Activated T-cell treated with anti-CD3 and anti-CD28 coated beads, Interleukin-2, amount 50 U/mL, for 48 hours (primary cell): ENCODE measurements at regions not wholly inside any gene's neighbourhood (a gene's known extent, or its start where the extent isn't known, plus 50 kb on each side); places are given as distances from the start of the nearest gene placed in this dataset.
"Not testable (repeated sequence)": the region's sequence is repeated elsewhere in the genome, so short reads cannot be mapped to it uniquely, and the experiment has no call there.

Experiments
- DNase-seq, 2 experiments: peaks; one replicate each; pipeline ENCODE4 v3.0.0-alpha.2; 2020

DNA sequence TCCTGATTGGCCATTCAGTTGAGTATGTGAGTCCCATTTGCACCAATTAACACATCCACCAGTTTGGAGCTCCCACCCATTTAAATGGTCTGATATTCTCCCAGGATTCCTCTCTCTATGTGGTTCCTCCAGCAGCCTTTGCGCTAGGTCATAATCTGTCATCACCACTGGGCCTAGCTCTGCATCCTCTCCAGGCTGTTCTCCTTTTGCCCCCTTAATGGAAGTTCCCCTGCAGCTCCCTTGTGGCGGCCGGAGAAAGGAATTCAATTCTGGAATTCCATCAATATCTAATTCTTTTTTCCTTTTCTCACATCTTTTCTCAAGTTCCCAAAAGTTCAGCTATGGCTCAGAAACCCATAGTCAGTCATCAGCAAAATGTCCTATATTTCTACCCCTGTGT is 2184.4 kb upstream of the AGA start:
- DNase-seq = no peak

DNA sequence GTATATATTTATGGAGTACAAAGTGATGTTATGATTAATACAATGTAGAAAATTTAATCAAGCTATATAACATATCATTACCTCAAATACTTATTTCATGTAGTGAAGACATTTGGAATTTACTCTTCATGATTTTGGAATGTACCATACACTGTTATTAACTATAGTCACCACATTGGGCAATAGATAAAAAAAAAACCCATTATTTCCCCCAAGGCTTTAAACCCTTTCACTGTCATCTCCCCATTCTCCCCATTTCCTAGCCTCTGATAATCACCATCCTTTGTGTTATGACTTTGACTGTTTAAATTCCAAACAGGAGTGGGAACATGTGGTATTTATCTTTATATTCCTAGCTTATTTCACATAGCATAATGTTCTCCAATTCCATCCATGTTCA is 2189.1 kb upstream of the AGA start:
- DNase-seq = no peak

DNA sequence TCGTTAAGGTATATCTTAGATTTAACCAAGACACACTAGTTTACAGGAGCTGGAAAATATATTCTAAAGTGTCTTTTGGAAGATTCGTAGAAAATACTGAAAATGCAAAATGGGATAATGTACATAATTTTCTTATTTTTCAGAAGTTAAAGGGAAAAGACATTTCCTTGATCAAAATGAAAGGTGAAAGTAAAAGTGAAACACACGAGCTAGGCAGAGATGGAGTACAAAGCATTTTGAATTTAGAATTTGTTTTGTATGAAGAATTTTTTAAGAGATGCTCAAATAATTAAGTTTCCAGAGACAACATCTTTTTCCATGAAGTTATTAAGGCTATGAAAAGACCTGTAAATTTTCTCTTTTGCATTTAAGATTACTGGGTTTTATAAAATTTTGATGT is 2192.6 kb upstream of the AGA start:
- DNase-seq = no peak

DNA sequence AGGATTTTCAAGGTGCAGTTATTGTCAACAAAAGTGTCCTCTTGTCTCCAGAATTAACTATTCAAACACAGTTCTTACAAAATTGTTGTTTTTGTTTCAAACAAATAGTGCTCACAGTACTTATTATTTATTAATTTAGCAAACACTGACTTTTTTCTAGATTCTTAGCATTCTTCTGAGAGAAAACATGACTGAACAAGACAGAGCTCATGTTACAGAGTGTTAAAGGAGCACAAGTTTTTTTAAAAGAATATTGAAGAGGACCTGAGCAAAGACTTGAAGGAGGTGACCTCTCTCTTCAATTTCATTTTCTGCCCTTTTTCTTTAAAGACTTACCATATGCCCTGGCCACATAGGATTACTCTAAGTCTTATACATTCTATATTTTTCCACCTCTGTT is 2220.3 kb upstream of the AGA start:
- DNase-seq = no peak

DNA sequence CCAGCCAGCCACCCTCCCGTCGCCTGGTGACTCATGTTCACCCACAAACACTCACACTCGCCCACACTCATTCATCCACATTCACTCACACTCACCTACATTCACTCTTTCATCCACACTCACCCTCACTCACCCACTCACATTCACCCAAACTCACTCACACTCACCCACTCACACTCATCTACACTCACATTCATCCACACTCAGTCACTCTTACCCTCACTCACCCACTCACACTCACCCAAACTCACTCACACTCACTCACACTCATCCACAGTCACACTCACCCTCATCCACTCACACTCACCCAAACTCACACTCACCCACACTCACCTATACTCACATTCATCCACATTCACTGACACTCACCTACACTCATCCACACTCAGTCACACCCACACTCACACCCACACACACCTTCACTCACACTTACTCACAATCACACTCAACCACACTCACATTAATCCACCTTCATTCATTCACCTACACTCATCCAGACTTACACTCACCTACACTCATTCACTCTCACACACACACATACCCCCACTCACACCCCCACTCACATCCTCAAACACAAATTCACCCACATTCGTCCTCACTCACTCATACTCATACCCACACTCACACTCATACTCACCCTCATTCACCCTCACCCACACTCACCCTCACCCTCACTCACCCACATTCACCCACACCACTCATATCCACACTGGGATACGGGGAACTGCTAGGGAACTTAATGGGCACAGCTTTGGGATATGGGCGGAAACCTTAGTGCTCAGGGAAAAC is 2221.6 kb upstream of the AGA start:
- DNase-seq = no peak

DNA sequence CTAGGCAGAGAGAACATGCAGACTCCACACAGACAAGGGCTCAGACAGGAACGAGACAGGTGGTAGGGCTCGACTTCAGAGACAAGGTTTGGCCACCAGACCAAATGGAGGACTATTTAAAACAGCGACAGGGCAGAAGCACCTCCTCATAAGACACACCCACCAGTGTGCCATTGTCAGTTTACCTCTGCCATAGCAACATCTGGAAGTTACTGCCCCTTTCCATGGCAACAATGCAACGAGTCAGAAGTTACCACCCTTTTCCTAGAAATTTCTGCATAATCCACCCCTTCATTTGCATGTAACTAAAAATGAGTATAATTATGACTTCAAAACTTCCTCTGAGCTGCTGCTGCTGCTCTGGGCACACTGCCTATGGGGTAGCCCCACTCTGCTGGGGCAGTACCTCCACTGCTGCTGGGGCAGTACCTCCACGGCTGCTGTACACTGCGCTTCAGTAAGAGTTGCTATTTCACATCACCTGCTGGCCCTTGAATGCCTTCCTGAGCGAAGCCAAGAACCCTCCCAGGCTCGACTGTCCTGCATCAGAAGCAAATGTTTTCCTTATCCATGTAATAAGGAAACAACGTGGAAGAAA is 2222.3 kb upstream of the AGA start:
- no peak for DNase-seq

DNA sequence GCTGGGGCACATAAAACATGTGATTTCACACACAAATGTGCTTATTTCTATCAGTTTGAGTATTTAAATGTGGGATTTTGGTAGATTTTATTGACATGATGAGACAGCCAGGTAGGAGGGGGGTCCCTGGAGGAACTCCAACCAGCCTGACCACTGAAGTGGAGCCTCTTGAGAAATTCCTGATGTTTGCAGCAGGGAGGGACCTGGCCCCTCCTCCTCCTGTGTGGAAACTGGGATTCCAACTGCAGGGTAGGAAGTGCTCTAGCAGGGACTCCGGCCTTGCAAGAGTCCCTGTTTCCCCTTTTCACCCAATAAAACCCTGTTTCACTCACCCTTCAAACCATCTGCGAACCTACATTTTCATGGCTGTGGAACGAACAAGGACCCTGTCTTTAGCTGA is 2224.0 kb upstream of the AGA start:
- no peak for DNase-seq

DNA sequence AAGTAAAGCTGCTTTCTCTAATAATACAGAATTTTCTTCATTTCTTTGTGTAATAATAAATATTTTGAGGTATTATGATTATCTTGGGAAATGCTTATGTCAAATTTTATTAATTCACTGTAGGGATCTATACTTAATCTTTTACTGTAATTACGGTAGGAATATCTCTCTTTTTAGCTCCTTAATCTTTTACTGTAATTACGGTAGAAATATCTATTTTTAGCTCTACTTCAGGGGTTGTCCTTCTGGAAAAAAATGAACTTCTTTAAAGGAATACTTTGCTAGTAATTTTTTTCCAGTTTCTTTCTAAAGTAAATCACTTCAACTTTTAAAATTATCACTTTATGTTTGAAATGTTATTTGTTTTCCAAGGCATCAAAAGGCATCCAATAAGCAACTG is 2229.4 kb upstream of the AGA start:
- DNase-seq = no peak

DNA sequence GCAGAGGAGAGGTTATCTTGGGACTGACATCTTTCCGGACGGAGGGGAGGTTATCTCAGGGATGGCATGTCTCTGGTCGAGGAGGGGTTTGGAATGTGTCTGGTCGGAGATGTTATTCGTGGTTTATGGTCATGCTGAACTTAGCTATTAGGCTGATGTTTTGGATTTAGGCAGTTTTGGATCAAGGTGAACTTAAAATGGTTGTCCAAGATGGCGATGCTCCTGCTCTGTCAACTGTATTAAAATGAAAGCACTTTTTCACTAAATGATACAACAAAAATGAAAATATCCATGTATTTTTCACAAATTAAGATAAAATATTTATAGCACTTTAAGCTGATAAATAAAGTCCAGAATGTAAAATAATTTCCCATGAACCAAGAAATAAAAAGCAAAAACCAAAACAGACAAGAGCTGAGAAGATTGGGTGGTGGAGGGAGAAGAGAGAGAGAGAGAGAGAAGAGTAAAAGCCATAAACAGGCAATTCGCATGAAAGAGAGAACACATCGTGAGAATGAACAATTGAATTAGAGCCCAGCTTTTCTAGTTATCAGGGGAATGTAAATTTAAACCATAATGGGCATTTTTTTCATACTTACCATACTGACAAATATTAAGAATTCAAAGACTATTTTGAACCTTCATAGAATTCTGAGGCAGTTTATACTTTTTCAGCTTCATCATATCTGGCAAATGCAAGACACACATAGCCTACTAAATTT is 2236.0 kb upstream of the AGA start:
- DNase-seq = no peak

DNA sequence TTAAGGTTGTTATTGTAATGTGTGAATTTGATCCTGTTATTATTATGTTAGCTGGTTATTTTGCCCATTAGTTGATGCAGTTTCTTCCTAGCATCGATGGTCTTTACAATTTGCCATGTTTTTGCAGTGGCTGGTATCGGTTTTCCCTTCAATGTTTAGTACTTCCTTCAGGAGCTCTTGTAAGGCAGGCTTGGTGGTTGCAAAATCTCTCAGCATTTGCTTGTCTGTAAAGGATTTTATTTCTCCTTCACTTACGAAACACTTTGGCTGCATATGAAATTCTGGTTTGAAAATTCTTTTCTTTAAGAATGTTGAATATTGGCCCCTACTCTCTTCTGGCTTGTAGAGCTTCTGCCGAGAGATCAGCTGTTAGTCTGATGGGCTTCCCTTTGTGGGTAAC is 2241.4 kb upstream of the AGA start:
- not testable (repeated sequence) for DNase-seq

DNA sequence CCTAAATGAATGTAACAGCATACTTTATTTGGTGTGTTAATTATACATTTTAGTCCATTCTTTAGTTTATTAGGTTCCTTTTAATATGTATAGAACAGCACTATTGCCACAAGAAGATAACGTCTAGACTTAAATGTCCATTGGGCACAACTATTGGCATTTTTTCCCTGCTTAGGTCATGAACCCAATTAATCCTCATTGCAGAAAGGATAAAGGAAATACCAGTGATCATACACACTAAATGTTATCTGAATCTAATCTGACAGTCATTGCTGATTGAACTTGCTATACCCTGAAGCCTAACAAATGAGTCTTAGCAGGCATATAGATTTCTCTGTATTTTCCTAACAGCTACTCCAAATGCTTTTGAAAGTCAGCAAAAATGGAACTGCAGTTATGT is 2250.0 kb upstream of the AGA start:
- DNase-seq = no peak

DNA sequence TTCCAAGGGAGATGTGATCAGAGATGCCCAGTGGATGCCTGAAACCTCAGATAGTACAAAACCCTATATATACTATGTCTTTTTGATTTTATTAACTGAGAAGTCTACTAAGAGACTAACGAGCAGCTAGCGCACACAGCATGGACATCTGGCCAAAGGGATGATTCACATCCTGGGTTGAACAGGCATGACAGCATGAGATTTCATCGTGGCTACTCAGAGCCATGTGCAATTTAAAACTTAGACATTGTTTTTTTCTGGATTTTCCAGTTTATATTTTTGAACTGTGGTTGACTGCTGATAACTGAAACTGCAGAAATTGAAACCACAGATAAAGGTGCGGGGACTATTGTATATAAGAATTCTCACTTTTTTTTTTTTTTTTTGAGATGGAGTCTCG is 2252.9 kb upstream of the AGA start:
- no peak for DNase-seq

DNA sequence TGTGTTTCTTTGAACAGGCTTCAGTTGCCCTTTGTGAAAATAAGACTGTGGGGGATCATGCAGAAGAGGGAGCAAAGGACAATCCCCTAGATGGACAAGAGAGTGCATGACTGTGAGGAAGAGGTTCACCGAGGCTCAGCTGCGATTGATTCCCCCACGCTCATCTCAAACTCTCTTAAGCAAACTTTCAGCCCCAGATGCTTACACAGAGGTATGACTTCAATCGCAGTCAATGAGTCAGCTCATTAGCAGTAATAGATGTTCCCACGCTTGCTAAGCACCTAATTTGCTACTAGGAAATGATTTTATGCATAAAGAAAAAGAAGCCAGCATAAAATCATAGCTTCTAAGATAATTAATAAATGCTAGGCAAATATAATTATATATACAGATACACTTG is 2256.1 kb upstream of the AGA start:
- DNase-seq = no peak

DNA sequence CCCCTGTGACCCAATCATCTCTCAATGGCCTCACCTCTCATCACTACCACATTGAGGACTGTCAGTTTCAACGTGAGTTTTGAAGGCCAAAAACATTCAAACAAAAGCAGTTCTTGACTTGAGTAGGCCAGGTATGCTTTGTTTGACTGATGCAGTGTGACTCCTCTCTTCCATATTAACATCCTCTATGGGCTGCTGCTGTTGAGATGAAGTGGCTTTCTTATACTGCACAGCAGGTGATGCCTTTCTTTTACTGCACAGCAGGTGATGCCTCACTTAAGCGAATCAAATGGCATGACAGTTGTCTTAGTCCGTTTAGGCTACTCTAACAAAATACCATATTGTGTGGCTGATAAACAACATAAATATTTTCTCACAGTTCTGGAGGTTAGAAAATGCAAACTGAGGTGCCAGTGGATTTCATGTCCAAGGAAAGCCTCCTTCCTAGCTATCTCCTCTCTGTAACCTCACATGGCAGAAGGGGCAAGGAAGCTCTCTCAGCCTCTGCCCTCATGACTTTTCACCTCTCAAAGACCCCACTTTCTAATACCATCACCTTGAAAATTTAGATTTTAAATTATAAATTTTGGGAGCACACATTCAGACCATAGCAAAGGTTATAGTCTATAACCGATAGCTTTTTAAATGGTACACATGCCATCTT is 2267.9 kb upstream of the AGA start:
- DNase-seq = no peak

DNA sequence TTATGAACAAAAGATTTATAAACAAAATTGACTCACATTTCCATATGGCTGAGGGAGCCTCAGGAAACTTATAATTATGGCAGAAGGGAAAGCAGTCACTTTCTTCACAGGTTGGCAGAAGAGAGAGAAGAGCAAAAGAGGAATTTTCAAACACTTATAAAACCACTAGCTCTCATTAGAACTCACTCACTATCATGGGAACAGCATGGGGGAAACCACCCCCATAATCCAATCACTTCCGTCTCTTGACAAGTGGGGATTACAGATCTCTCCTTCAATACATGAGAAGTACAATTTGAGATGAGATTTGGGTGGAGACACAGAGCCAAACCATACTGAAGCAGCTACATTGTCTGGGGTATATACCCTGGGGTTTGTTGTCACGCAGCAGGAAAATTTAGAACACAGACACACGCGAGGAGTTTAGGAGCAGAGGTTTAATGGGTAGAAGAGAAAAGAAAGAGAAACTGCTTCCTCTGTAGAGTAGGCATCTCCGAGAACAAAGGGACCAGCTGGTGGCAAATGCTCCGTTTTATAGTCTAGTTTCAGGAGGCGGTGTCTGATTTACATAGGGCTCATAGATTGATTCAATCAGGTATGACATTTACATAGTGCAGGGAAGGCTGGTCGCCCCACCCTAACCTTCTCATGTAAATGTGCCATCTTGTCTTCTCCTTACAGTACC is 2277.7 kb upstream of the AGA start:
- DNase-seq = no peak

DNA sequence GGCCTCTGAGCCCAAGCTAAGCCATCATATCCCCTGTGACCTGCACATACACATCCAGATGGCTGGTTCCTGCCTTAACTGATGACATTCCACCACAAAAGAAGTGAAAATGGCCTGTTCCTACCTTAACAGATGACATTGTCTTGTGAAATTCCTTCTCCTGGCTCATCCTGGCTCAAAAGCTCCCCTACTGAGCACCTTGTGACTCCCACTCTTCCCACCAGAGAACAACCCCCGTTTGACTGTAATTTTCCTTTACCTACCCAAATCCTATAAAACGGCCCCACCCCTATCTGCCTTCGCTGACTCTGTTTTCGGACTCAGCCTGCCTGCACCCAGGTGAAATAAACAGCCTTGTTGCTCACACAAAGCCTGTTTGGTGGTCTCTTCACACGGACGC is 2284.3 kb upstream of the AGA start:
- DNase-seq = not testable (repeated sequence)

DNA sequence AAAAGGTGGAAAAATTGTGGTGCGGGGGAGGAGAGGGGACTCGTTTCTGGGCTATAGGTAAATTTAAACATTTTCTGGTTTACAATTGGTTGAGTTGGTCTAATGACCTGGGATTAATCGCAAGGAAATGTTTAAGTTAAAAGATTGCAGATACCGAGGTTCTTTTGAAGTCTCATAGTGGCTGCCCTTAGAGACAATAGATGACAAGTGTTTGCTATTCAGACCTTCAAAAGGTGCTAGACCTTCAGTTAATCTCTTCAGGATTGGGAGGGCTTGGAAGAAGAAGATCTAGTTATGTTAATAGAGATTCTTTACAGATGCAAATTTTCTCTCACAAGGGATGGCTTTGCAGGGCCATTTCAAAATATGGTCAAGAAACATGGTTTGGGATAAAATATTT is 2286.1 kb upstream of the AGA start:
- no peak for DNase-seq

DNA sequence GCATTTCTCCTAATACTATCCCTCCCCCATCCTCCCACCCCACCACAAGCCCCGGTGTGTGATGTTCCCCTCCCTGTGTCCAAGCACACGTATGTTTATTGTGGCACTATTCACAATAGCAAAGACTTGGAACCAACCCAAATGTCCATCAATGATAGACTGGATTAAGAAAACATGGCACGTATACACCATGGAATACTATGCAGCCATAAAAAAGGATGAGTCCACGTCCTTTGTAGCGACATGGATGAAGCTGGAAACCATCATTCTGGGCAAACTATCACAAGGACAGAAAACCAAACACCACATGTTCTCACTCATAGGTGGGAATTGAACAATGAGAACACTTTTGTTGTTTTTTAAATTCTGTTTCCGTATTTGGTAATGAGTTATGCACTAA is 2294.6 kb upstream of the AGA start:
- DNase-seq = not testable (repeated sequence)

DNA sequence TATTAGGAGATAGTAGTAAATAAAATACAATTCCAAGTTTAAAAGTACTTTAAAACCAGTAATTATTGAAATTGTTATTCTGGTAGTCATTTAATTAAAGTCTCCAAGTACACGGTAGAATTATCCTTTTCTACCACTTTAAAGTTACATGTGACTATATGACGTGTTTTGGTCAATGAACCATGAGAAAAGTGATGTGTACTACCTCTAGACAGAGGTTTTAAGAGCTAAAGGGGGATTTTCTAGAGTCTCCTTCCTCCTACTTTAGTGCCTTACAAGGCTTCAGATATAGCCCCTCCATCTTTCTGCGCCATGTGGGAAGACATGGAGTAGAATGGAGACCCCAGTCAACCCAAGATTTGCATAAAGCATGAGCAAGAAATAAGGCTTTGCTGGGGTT is 2296.6 kb upstream of the AGA start:
- DNase-seq = no peak

DNA sequence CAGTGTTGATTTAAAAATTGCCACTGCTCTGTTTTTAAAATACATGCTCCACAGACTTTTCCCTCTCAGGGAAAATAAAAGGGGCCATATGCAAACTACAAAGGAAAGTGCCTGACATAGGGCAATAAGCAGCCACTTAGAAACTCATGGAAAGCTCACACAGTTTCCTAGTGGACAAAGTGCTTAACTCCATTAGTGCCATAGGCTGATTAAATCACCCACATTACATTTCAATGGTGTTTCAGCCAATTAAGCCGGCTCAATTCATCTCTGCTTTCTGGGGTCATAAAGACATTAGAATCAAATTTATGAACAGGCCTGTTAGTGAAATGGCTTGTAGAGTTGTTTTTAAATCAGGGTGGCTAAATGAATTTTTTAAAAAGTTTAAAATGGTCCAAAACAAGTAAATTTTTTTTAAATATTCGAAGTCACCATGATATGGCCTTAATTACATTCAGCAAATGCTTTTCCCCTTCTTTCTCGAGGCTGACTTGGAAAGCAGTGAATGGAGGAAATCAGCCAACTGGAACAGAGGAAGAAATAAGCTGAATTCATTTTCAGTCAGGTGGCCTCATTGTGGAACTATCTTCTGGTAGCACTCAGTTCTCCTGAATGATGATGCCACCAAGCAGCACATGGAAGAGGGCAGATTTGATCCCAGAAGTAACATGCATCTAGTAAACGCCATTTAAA is 2305.1 kb upstream of the AGA start:
- DNase-seq = no peak

DNA sequence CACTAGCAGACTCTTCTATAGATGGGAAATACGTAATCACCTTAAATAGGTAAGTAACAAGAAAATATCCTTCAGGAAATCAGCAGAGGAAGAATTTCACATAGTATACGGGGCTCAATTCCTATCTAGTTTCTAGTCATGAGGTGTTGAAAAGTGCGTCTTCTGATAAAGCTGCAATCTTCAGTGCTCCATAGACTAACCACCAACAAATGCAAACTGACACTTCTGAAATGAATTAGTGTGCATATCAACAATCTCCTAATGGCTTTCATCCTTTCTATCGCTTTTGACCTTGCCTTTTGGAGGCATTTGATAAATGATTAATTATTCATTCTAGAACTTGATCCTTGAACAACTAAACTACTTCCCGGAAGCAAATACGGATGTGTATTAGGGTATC is 2306.6 kb upstream of the AGA start:
- no peak for DNase-seq

DNA sequence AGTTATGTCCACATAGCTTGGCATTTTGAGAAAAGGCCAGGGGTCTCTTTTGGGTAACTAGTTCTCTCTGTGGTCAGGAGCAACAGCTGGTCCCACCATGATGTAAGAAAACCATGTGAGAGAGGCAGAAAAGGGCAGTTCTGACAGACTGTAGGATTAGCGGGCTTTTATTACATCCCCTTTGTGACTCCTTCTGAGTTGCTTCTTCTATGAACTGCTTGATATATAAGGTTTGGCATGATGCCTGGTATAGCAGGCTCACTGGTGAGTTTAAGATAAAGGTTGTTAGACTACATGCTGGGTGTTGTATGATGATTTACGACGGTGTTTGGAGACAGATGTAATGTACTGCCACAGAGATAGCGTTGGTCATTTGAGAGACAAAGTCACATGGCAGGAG is 2308.1 kb upstream of the AGA start:
- no peak for DNase-seq

DNA sequence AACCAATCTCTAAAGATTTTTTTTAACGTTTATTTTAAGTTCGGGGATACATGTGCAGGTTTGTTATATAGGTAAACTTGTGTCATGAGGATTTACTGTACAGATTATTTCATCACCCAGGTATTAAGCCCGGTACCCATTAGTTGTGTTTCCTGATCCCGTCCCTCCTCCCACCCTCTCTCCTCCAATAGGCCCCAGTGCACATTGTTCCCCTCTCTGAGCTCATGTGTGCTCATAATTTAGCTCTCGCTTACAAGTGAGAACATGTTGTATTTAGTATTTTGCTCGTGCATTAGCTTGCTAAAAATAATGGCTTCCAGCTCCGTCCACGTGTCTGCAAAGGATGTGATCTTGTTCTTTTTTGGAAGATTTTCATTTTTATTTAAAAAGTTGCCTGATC is 2309.4 kb upstream of the AGA start:
- DNase-seq = no peak
